AG10803 (cell line): ENCODE measurements at regions not wholly inside any gene's neighbourhood (a gene's known extent, or its start where the extent isn't known, plus 50 kb on each side); places are given as distances from the start of the nearest gene placed in this dataset.
A peak's percentile ranks its signal among the peaks of the same experiment; 100 is the strongest.

Source experiments
- DNase-seq: peaks from one replicate; pipeline ENCODE4 v3.0.0; 2010; ENCODE audit warnings: low read depth
- H3K4me3 ChIP-seq: 2 replicates; pipeline ENCODE4 v1.5.1; 2011; ENCODE audit warnings: mild to moderate bottlenecking, low read length, control low read depth
- CTCF ChIP-seq: conservative IDR thresholded peaks from 2 replicates; pipeline ENCODE4 v1.5.1; 2011; ENCODE audit warnings: mild to moderate bottlenecking, low read length, control low read depth, inconsistent platforms

DNA sequence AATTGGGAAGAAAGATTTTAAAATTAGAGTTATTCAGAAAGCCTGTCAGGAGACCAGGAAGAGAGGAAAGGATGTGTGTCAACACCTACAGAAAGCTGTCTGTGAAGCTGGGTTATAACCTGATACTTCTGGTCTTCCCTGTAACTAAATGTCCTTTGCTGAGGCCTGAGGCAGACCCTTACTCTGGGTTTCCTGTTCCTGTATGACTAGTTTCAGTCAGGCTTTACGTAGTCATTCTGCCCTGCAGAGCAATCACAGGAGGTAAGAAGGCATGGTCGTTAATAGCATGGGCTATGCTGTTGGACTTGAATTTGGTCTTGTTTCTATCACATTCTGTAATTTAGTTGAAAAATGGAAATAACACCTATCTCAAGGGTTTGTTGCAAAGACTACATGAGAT lies 110.5 kb upstream of the IGFBP7 start:
- TF ChIP-seq CTCF = no peak
- no peak for DNase-seq
- no peak overlapping the region for H3K4me3 ChIP-seq

- no peak for TF ChIP-seq CTCF
- no peak overlapping the region for H3K4me3 ChIP-seq
- DNase-seq = no peak
Measured at GRCh38 chr4:57220172-57220571, 110.0 kb upstream of the IGFBP7 start.

- TF ChIP-seq CTCF = no peak
- DNase-seq = no peak
- H3K4me3 ChIP-seq = no peak overlapping the region
Measured at GRCh38 chr4:57219431-57219830, 109.2 kb upstream of the IGFBP7 start.

DNA sequence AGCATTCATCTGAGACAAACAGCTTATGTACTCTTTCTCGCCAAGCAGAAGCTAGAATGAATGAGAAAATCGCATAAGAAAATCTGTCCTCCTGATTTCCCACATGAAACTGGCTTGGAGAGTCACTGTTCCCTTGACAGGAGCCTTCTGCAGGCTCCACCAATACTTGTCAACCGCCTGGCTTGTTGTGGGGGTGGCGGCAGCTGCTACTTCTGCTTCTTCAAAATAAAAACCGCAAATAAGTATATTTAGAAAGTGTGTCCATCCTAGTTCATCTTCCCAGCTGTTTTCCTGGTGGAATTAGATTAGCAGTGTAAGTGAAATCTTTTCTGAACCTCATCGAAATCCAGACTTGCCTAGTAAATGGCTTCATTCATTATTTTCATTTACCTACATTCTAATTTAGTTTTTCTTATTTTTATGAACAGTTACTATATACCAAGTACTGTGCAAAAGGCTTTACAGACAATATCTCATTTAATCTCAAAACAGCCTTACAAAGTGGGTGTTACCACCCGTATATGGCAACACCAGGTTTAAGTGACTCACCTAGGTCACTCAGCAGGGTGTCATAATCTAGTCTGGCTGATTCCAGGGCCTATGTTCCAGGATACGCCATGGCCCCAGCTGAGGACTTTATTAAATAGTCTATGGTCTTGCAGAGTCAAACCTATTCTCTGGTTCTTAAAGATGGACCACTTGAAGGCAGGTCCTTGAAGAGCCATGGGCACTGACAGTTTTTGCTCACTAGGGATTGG lies 104.6 kb upstream of the IGFBP7 start:
- H3K4me3 ChIP-seq = no peak overlapping the region
- DNase-seq = no peak
- TF ChIP-seq CTCF = no peak

- TF ChIP-seq CTCF = peak; percentile 18; the same call in 1 of the 2 replicates
- peak; percentile 2 for DNase-seq
- H3K4me3 ChIP-seq = no peak overlapping the region
Measured at GRCh38 chr4:57211131-57211530, 100.9 kb upstream of the IGFBP7 start.

DNA sequence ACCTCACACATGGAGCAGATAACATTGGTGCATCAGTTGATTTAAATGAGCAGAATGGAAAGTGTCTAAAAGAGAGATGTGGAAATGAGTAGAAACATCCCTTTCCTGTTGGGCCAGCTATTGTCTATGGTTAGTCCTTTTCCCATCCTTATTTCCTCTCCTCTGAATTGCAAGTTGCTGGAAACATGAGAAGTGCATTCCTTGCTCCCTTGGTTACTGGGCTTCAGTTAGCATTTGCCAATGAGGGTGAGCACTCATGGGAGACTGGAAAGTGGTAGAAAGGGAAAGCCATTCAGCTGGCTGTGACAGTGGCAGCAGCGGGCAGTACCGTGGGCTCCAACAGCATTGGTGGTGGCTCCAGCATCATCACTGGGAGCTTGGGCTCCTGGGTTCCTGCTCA lies 96.0 kb upstream of the IGFBP7 start:
- no peak for TF ChIP-seq CTCF
- H3K4me3 ChIP-seq = no peak overlapping the region
- no peak for DNase-seq

GRCh38 chr4:57205580-57205979 lies 95.4 kb upstream of the IGFBP7 start:
- no peak for TF ChIP-seq CTCF
- no peak for DNase-seq
- no peak overlapping the region for H3K4me3 ChIP-seq
